Fibroblast of pulmonary artery (primary cell): ENCODE measurements at regions not wholly inside any gene's neighbourhood (a gene's known extent, or its start where the extent isn't known, plus 50 kb on each side); places are given as distances from the start of the nearest gene placed in this dataset.
A peak's percentile ranks its signal among the peaks of the same experiment; 100 is the strongest.
"Not testable (repeated sequence)": the region's sequence is repeated elsewhere in the genome, so short reads cannot be mapped to it uniquely, and the experiment has no call there.

ENCODE experiments used
- DNase-seq: peaks from one replicate; pipeline ENCODE4 v3.0.0-alpha.2; 2010; ENCODE audit warnings: low read depth
- H3K4me3 ChIP-seq: replicated peaks from 2 replicates; pipeline ENCODE4 v1.5.1; 2011; ENCODE audit warnings: low read depth, mild to moderate bottlenecking, control low read depth, low read length, moderate library complexity
- TF ChIP-seq, protein P1 (sequence below): IDR thresholded peaks from 2 replicates; pipeline ENCODE4 v1.5.1; 2011; ENCODE audit warnings: mild to moderate bottlenecking, control low read depth, low read length, inconsistent platforms; ENCODE audit errors: missing control alignments

GRCh38 chr4:29336861-29337260 is 1383.3 kb upstream of the PCDH7 start:
- DNase-seq: no peak
- TF ChIP-seq, protein P1, sequence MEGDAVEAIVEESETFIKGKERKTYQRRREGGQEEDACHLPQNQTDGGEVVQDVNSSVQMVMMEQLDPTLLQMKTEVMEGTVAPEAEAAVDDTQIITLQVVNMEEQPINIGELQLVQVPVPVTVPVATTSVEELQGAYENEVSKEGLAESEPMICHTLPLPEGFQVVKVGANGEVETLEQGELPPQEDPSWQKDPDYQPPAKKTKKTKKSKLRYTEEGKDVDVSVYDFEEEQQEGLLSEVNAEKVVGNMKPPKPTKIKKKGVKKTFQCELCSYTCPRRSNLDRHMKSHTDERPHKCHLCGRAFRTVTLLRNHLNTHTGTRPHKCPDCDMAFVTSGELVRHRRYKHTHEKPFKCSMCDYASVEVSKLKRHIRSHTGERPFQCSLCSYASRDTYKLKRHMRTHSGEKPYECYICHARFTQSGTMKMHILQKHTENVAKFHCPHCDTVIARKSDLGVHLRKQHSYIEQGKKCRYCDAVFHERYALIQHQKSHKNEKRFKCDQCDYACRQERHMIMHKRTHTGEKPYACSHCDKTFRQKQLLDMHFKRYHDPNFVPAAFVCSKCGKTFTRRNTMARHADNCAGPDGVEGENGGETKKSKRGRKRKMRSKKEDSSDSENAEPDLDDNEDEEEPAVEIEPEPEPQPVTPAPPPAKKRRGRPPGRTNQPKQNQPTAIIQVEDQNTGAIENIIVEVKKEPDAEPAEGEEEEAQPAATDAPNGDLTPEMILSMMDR: no peak
- H3K4me3 ChIP-seq: no peak overlapping the region

DNA sequence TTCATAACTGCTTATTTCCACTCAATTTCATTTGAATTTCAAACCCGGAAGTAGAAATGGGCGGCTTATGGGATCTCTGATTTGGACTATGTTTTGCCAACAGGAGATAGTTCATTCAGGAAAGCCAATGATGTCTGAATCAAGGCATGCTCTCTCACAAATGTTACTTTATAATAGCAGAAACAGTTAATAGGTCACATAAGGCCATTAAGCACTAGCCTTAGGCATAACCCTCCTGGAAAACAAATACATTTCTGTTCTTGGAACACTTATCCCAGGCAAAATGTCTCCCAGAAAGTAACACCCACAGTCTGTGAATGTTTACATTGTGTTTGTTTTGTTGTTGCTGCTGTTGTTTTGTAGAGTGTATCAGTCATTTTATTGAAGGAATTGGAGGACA is 1347.2 kb upstream of the PCDH7 start:
- no peak for DNase-seq
- no peak overlapping the region for H3K4me3 ChIP-seq
- TF ChIP-seq, protein P1: no peak

- TF ChIP-seq, protein P1: no peak
- no peak for DNase-seq
- no peak overlapping the region for H3K4me3 ChIP-seq
Measured at GRCh38 chr4:29375716-29376115, 1344.5 kb upstream of the PCDH7 start.

- H3K4me3 ChIP-seq, DNase-seq: not testable (repeated sequence)
Measured at GRCh38 chr4:29378237-29378636, 1341.9 kb upstream of the PCDH7 start.

GRCh38 chr4:29390921-29391320 is 1329.2 kb upstream of the PCDH7 start:
- H3K4me3 ChIP-seq: no peak overlapping the region
- DNase-seq: no peak
- TF ChIP-seq, protein P1: no peak

DNA sequence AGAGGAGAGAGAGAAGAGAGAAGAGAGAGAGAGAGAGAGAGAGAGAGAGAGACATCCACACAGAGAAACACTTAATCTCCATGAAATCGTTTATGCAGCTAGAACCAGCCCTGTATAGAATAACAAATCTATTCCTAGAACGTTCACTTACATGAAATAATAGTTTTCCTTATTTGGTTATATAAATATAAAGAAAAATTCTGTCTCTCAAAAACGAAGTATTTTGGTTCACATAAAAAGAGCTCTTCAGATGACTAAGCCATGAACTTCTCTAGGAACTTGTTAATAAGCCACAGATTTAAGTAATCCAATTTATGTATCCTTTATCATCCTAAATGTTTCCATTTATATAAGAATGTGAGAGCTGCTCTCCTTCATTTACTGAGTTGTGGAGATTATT is 1315.1 kb upstream of the PCDH7 start:
- no peak overlapping the region for H3K4me3 ChIP-seq
- DNase-seq: peak; percentile 3
- TF ChIP-seq, protein P1: no peak

DNA sequence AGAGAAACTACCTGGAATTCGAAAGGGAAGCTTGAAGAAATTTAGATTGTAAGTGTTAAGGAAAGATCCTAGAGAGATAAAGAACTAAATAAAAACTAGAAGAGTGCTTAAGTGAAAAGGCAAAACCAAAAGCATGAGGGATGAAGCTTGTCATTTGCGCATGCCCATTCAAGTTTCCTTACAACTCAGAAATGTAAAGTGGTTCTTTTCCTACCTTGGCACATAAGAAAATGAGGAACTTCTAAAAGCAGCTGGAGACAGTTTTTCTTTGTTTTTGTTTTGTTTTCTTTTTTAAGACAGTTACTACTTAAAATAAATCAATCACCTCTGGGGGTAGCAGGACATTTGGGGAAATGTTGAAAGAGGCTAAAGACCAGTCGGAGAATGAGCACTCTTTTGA is 1304.4 kb upstream of the PCDH7 start:
- H3K4me3 ChIP-seq: no peak overlapping the region
- TF ChIP-seq, protein P1: no peak
- no peak for DNase-seq
